ENCODE measurements at regions not wholly inside any gene's neighbourhood (a gene's known extent, or its start where the extent isn't known, plus 50 kb on each side); places are given as distances from the start of the nearest gene placed in this dataset.

DNA sequence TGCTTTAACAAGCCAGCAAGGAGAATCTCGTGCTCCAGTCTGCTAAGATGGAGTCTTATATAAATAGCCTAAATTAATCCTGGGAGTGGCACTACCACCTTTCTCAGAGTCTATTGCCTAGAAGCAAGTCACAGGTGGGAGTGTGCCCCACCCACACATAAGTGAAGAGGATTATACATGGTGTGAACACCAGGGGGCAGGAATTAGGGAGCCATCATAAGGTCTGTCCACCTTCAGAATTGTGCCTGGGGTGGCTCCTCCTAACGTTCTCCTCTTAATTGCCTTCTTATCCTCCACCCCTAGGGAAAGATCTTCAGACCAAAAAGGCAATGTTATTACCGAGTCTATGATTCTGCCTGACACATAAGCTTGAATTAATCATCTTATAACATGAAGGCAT lies 276.8 kb upstream of the SESN3 start:
- CTCF ChIA-PET, result interaction anchor here (0.9 to 2.3 kb wide), 5 partner anchors 10 to 256 kb away, joined by 3 to 16 read pairs (median 6); no protein-coding TSS in a partner anchor
- intact Hi-C loops (cut with micrococcal nuclease), result no loop called here
- no peaks in the 10 kb centered on the region for H3K27me3 Mint-ChIP-seq
- DNase-seq (peak; percentile 14), ATAC-seq (peak; percentile 27)
- H3K27ac Mint-ChIP-seq, result no peak overlapping the region
- POLR2A ChIA-PET, result interaction anchor here (1.1 kb wide), 1 partner anchor 202 kb away, joined by 3 read pairs; no protein-coding TSS in a partner anchor
- H3K9me3 Mint-ChIP-seq, result no peaks in the 10 kb centered on the region
- peaks cover 4% of the 10 kb centered on the region for H3K4me1 Mint-ChIP-seq (ENCODE audit: low read depth)
- TF ChIP-seq CTCF (IDR thresholded peaks at IDR 0.05), result no peak
- no peak overlapping the region for H3K4me3 Mint-ChIP-seq
- no peaks in the 10 kb centered on the region for H3K36me3 Mint-ChIP-seq (ENCODE audit: low read depth)

DNA sequence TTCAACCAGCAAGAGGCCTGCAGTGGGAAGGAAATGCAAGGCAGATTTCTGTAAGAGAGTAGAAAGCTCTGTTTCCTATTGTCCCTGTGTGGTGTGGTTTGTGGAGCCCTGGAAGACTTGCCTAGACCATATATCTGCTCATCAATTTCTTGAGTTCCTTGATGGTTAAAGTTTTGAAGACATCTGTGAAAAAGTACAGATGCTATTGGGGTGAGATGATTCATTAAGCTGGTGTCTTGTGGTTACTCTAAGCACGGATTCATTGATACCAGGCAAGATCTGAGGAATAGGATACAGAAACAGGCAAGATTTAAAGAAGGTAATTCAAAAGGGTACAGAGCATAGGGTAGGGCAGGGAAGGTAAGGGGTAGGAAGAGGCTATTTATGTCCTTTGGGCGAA lies 275.8 kb upstream of the SESN3 start:
- no peaks in the 10 kb centered on the region for H3K9me3 Mint-ChIP-seq
- ATAC-seq, result no peak
- CTCF ChIA-PET, result interaction anchor here (0.9 to 1.4 kb wide), 2 partner anchors 135 to 199 kb away, joined by 3 read pairs; no protein-coding TSS in a partner anchor

GRCh38 chr11:95505927-95506426 lies 275.0 kb upstream of the SESN3 start:
- Mint-ChIP-seq H3K27me3 (no peaks in the 10 kb centered on the region), H3K36me3 (ENCODE audit: low read depth) (no peaks in the 10 kb centered on the region), H3K9me3 (no peaks in the 10 kb centered on the region), H3K4me3 (no peak overlapping the region), H3K4me1 (ENCODE audit: low read depth) (peaks cover 4% of the 10 kb centered on the region), H3K27ac (no peak overlapping the region)
- no peak for DNase-seq
- ChIA-PET CTCF (interaction anchor here (1.4 kb wide), 1 partner anchor 200 kb away, joined by 3 read pairs; no protein-coding TSS in a partner anchor), POLR2A (no interaction called here)
- no peak for TF ChIP-seq CTCF (IDR thresholded peaks at IDR 0.05)
- no peak for ATAC-seq
- intact Hi-C loops (cut with micrococcal nuclease), result no loop called here

More for the DNA sequence above, 275.8 kb upstream of the SESN3 start:
- H3K27ac Mint-ChIP-seq, result no peak overlapping the region
- no peak for TF ChIP-seq CTCF (IDR thresholded peaks at IDR 0.05)
- no peak overlapping the region for H3K4me3 Mint-ChIP-seq
- POLR2A ChIA-PET, result interaction anchor here (0.5 to 1.1 kb wide), 2 partner anchors 201 to 428 kb away, joined by 3 read pairs; no protein-coding TSS in a partner anchor
- H3K4me1 Mint-ChIP-seq (ENCODE audit: low read depth), result peaks cover 4% of the 10 kb centered on the region
- H3K27me3 Mint-ChIP-seq, result no peaks in the 10 kb centered on the region
- H3K36me3 Mint-ChIP-seq (ENCODE audit: low read depth), result no peaks in the 10 kb centered on the region
- intact Hi-C loops (cut with micrococcal nuclease), result no loop called here
- DNase-seq, result no peak

DNA sequence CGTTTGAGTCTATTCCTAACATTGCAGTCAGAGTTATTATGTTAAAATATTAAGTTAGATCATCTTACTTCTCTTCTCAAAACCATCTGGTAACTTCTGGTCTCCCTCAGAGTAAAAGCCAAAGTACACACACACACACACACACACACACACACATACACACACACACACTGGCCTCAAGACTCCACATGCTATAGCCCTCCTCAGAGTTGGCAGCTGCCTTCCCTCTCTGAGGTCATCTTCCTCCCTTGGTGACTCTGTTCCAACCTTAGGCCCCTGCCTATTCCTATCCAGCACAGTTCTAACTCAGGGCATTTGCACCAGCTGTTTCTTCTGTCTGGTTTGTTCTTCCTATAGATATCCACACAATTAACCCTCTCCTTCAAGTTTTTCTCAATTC lies 272.0 kb upstream of the SESN3 start:
- Mint-ChIP-seq H3K4me1 (ENCODE audit: low read depth) (peaks cover 4% of the 10 kb centered on the region), H3K27me3 (no peaks in the 10 kb centered on the region), H3K36me3 (ENCODE audit: low read depth) (no peaks in the 10 kb centered on the region), H3K9me3 (no peaks in the 10 kb centered on the region), H3K27ac (no peak overlapping the region), H3K4me3 (no peak overlapping the region)
- POLR2A ChIA-PET, result no interaction called here
- no peak for ATAC-seq
- CTCF ChIA-PET, result no interaction called here
- no peak for DNase-seq
- intact Hi-C loops (cut with micrococcal nuclease), result no loop called here
- TF ChIP-seq CTCF (IDR thresholded peaks at IDR 0.05), result no peak

DNA sequence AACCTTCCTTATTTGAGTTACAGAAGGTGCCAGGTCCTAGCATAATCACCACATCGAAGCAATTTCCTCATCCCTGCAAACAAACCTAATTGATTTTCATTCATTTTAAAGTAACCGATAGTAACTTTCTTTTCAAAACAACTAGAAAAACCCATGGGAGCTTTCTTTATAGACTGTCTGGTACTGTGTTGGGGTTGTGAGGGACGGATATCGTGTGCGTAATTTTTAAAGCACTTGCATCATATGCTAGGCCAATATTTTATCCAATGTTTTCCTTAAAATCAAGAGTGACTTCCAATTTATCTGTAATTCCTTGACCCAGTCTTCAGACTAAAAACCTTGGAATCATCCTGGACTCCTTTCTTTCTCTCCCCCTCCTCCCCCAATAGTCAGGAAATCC lies 271.5 kb upstream of the SESN3 start:
- DNase-seq (no peak), ATAC-seq (no peak)
- no peaks in the 10 kb centered on the region for H3K9me3 Mint-ChIP-seq
- intact Hi-C loops (cut with micrococcal nuclease), result no loop called here
- H3K4me1 Mint-ChIP-seq (ENCODE audit: low read depth), result peaks cover 4% of the 10 kb centered on the region
- no peak for TF ChIP-seq CTCF (IDR thresholded peaks at IDR 0.05)
- ChIA-PET POLR2A (no interaction called here), CTCF (interaction anchor here (1.2 kb wide), 1 partner anchor 24 kb away, joined by 3 read pairs; no protein-coding TSS in a partner anchor)
- H3K27me3 Mint-ChIP-seq, result no peaks in the 10 kb centered on the region
- H3K27ac Mint-ChIP-seq, result no peak overlapping the region
- no peak overlapping the region for H3K4me3 Mint-ChIP-seq
- no peaks in the 10 kb centered on the region for H3K36me3 Mint-ChIP-seq (ENCODE audit: low read depth)
